Renal cortex interstitium (tissue), 11 donors: ENCODE measurements at regions not wholly inside any gene's neighbourhood (a gene's known extent, or its start where the extent isn't known, plus 50 kb on each side); places are given as distances from the start of the nearest gene placed in this dataset.

Experiments
- DNase-seq, 11 donors: peaks; one replicate each; pipeline ENCODE4 v3.0.0-alpha.2; 2013; ENCODE audit warnings: low read depth in 9 of 11, low spot score in 4 of 11; ENCODE audit errors: extremely low read depth in 1 of 11

GRCh38 chr2:38432820-38433606 lies 55.9 kb upstream of the ATL2 start:
- DNase-seq: no peak

- no peak for DNase-seq
Measured at GRCh38 chr2:38430597-38431207, 53.6 kb upstream of the ATL2 start.

GRCh38 chr2:38430196-38430595 lies 53.1 kb upstream of the ATL2 start:
- DNase-seq: no peak

- DNase-seq: no peak
Measured at GRCh38 chr2:38427936-38428335, 50.9 kb upstream of the ATL2 start.

GRCh38 chr2:38427054-38427453 lies 50.0 kb upstream of the ATL2 start:
- DNase-seq: no peak
